WTC11 (cell line): ENCODE measurements at regions not wholly inside any gene's neighbourhood (a gene's known extent, or its start where the extent isn't known, plus 50 kb on each side); places are given as distances from the start of the nearest gene placed in this dataset.

Experiments used
- ATAC-seq: fragments of 200-7000 bp; cut with Tn5 transposase; 2 replicates; pipeline ENCODE4 v1.10.0; 2021; ENCODE audit warnings: mild to moderate bottlenecking, moderate library complexity
- CTCF ChIA-PET: fragments of 300-600 bp; sonication (Branson Sonifier 250); formaldehyde crosslinking; loops from one replicate; lab custom pipeline; 2021; ENCODE audit warnings: antibody characterized with exemption; lab: Charles Lee
- POLR2A ChIA-PET: fragments of 350-600 bp; sonication (Branson Sonifier 250); formaldehyde crosslinking; loops from one replicate; lab custom pipeline; 2021; ENCODE audit warnings: antibody characterized with exemption; lab: Charles Lee
- DNase-seq: peaks from one replicate; pipeline ENCODE4 v3.0.0; 2021; ENCODE audit warnings: low spot score
- H3K27ac Mint-ChIP-seq: 2 replicates; pipeline ENCODE4 v1.8.0; 2021; ENCODE audit warnings: mixed read lengths
- H3K27me3 Mint-ChIP-seq: 2 replicates; pipeline ENCODE4 v1.8.0; 2021; ENCODE audit warnings: low read depth, mild to moderate bottlenecking, moderate library complexity, mixed read lengths
- H3K36me3 Mint-ChIP-seq: 2 replicates; pipeline ENCODE4 v1.8.0; 2021; ENCODE audit warnings: mixed read lengths
- H3K4me1 Mint-ChIP-seq: 2 replicates; pipeline ENCODE4 v1.8.0; 2022; ENCODE audit warnings: mixed read lengths
- H3K4me3 Mint-ChIP-seq: 2 replicates; pipeline ENCODE4 v1.8.0; 2021; ENCODE audit warnings: mild to moderate bottlenecking, moderate library complexity, mixed read lengths
- H3K9me3 Mint-ChIP-seq: 2 replicates; pipeline ENCODE4 v1.8.0; 2021; ENCODE audit warnings: mixed read lengths
- AR ChIP-seq: fragments of 250-450 bp; sonication (Bioruptor Pico); IDR thresholded peaks from 2 replicates; pipeline ENCODE4 v1.9.0; 2021; ENCODE audit warnings: mild to moderate bottlenecking
- ATF3 ChIP-seq: sonication (generic); formaldehyde crosslinking; conservative IDR thresholded peaks from 2 replicates; pipeline ENCODE4 v1.8.1; 2022; ENCODE audit warnings: mild to moderate bottlenecking, missing genetic modification reagents
- CREM ChIP-seq: sonication (generic); formaldehyde crosslinking; IDR thresholded peaks from 2 replicates; pipeline ENCODE4 v1.8.1; 2022; ENCODE audit warnings: mild to moderate bottlenecking, missing genetic modification reagents, moderate library complexity
- CTCF ChIP-seq: fragments of 200-600 bp; IDR thresholded peaks from 2 replicates; pipeline ENCODE4 v1.8.0; 2022; ENCODE audit warnings: antibody characterized with exemption
- E2F4 ChIP-seq: sonication (generic); formaldehyde crosslinking; IDR thresholded peaks from 2 replicates; pipeline ENCODE4 v1.8.1; 2022; ENCODE audit warnings: low read depth, mild to moderate bottlenecking, moderate library complexity, missing genetic modification reagents, borderline replicate concordance
- ETV6 ChIP-seq: sonication (generic); formaldehyde crosslinking; IDR thresholded peaks from 2 replicates; pipeline ENCODE4 v1.8.1; 2022; ENCODE audit warnings: mild to moderate bottlenecking, missing genetic modification reagents
- FOXJ3 ChIP-seq: sonication (generic); formaldehyde crosslinking; IDR thresholded peaks from 2 replicates; pipeline ENCODE4 v1.9.0; 2021; ENCODE audit warnings: missing genetic modification reagents, mild to moderate bottlenecking, borderline replicate concordance
- FOXK1 ChIP-seq: sonication (generic); formaldehyde crosslinking; IDR thresholded peaks from 2 replicates; pipeline ENCODE4 v1.8.0; 2022; ENCODE audit warnings: mild to moderate bottlenecking, moderate library complexity, missing genetic modification reagents
- FOXP1 ChIP-seq: sonication (generic); formaldehyde crosslinking; IDR thresholded peaks from 2 replicates; pipeline ENCODE4 v1.8.0; 2022; ENCODE audit warnings: missing genetic modification reagents, mild to moderate bottlenecking, moderate library complexity, borderline replicate concordance
- HMGXB4 ChIP-seq: sonication (generic); formaldehyde crosslinking; IDR thresholded peaks from 2 replicates; pipeline ENCODE4 v1.8.1; 2023; ENCODE audit warnings: mild to moderate bottlenecking, moderate library complexity, missing genetic modification reagents
- IRF1 ChIP-seq: sonication (generic); formaldehyde crosslinking; IDR thresholded peaks from 2 replicates; pipeline ENCODE4 v1.8.0; 2023; ENCODE audit warnings: missing genetic modification reagents
- IRF2 ChIP-seq: sonication (generic); formaldehyde crosslinking; IDR thresholded peaks from 2 replicates; pipeline ENCODE4 v1.8.0; 2022; ENCODE audit warnings: low read depth, missing genetic modification reagents, borderline replicate concordance
- JAZF1 ChIP-seq: fragments of 250-450 bp; sonication (Bioruptor Pico); IDR thresholded peaks from 2 replicates; pipeline ENCODE4 v1.9.0; 2021; ENCODE audit warnings: moderate library complexity, mild to moderate bottlenecking, inconsistent platforms
- JUN ChIP-seq: sonication (generic); formaldehyde crosslinking; IDR thresholded peaks from 2 replicates; pipeline ENCODE4 v1.8.0; 2023; ENCODE audit warnings: mild to moderate bottlenecking, missing genetic modification reagents
- MAX ChIP-seq: sonication (generic); formaldehyde crosslinking; IDR thresholded peaks from 2 replicates; pipeline ENCODE4 v1.8.0; 2022; ENCODE audit warnings: mild to moderate bottlenecking, missing genetic modification reagents
- NFE2L1 ChIP-seq: sonication (generic); formaldehyde crosslinking; IDR thresholded peaks from 2 replicates; pipeline ENCODE4 v1.8.1; 2023; ENCODE audit warnings: missing genetic modification reagents
- RELA ChIP-seq: sonication (generic); formaldehyde crosslinking; IDR thresholded peaks from 2 replicates; pipeline ENCODE4 v1.8.1; 2022; ENCODE audit warnings: missing genetic modification reagents, mild to moderate bottlenecking, borderline replicate concordance
- SMAD4 ChIP-seq: sonication (generic); formaldehyde crosslinking; IDR thresholded peaks from 2 replicates; pipeline ENCODE4 v1.8.0; 2022; ENCODE audit warnings: mild to moderate bottlenecking, missing genetic modification reagents
- SOX15 ChIP-seq: fragments of 250-450 bp; sonication (Bioruptor Pico); IDR thresholded peaks from 2 replicates; pipeline ENCODE4 v1.9.0; 2021; ENCODE audit warnings: mild to moderate bottlenecking
- STAT6 ChIP-seq: sonication (generic); formaldehyde crosslinking; conservative IDR thresholded peaks from 2 replicates; pipeline ENCODE4 v1.8.1; 2023; ENCODE audit warnings: mild to moderate bottlenecking, low read depth, missing genetic modification reagents, moderate library complexity
- ZNF138 ChIP-seq: sonication (generic); formaldehyde crosslinking; conservative IDR thresholded peaks from 2 replicates; pipeline ENCODE4 v1.8.1; 2022; ENCODE audit warnings: mild to moderate bottlenecking, moderate library complexity, missing genetic modification reagents
- ZNF416 ChIP-seq: fragments of 250-450 bp; sonication (Bioruptor Pico); IDR thresholded peaks from 2 replicates; pipeline ENCODE4 v1.9.0; 2021; ENCODE audit warnings: mild to moderate bottlenecking, inconsistent platforms
- ZNF423 ChIP-seq: fragments of 250-450 bp; sonication (Bioruptor Pico); IDR thresholded peaks from 2 replicates; pipeline ENCODE4 v2.1.2; 2022; ENCODE audit warnings: mild to moderate bottlenecking, moderate library complexity
- ZNF671 ChIP-seq: fragments of 250-450 bp; sonication (Bioruptor Pico); IDR thresholded peaks from 2 replicates; pipeline ENCODE4 v1.8.0; 2021; ENCODE audit warnings: mild to moderate bottlenecking
- ZSCAN18 ChIP-seq: fragments of 250-450 bp; sonication (Bioruptor Pico); IDR thresholded peaks from 2 replicates; pipeline ENCODE4 v2.1.2; 2022; ENCODE audit warnings: mild to moderate bottlenecking, moderate library complexity

GRCh38 chr1:4056422-4056821 lies 156.3 kb upstream of the C1orf174 start:
- CTCF ChIA-PET: no interaction called here
- POLR2A ChIA-PET: no interaction called here
- no peak for DNase-seq
- ATAC-seq: no peak
- peaks cover 10% of the 10 kb centered on the region for H3K27me3 Mint-ChIP-seq
- no peak overlapping the region for H3K27ac Mint-ChIP-seq
- no peak overlapping the region for H3K4me3 Mint-ChIP-seq
- peaks cover 39% of the 10 kb centered on the region for H3K9me3 Mint-ChIP-seq
- H3K4me1 Mint-ChIP-seq: no peaks in the 10 kb centered on the region
- TF ChIP-seq ETV6 (CRISPR knock-in tag) (no peak), ZNF671 (no peak), HMGXB4 (CRISPR knock-in tag) (no peak), CTCF (no peak), FOXK1 (no peak), IRF2 (CRISPR knock-in tag) (no peak), MAX (CRISPR knock-in tag) (no peak), ATF3 (CRISPR knock-in tag) (no peak), FOXP1 (CRISPR knock-in tag) (no peak), JAZF1 (CRISPR knock-in tag) (no peak), ZSCAN18 (CRISPR knock-in tag) (no peak), ZNF416 (CRISPR knock-in tag) (no peak), NFE2L1 (CRISPR knock-in tag) (no peak), SOX15 (no peak), IRF1 (no peak), FOXJ3 (CRISPR knock-in tag) (no peak), CREM (CRISPR knock-in tag) (no peak), ZNF423 (CRISPR knock-in tag) (no peak), ZNF138 (CRISPR knock-in tag) (no peak)
- peaks cover 55% of the 10 kb centered on the region for H3K36me3 Mint-ChIP-seq

- H3K4me1 Mint-ChIP-seq: no peaks in the 10 kb centered on the region
- ChIA-PET POLR2A (no interaction called here), CTCF (no interaction called here)
- H3K27ac Mint-ChIP-seq: no peak overlapping the region
- H3K27me3 Mint-ChIP-seq: peaks cover 10% of the 10 kb centered on the region
- ATAC-seq (no peak), DNase-seq (no peak)
- H3K4me3 Mint-ChIP-seq: no peak overlapping the region
- peaks cover 57% of the 10 kb centered on the region for H3K36me3 Mint-ChIP-seq
- peaks cover 42% of the 10 kb centered on the region for H3K9me3 Mint-ChIP-seq
- TF ChIP-seq STAT6 (no peak), IRF2 (CRISPR knock-in tag) (no peak), RELA (CRISPR knock-in tag) (no peak), JUN (CRISPR knock-in tag) (no peak), SMAD4 (CRISPR knock-in tag) (no peak), AR (CRISPR knock-in tag) (no peak), E2F4 (no peak)
Observed at GRCh38 chr1:4056989-4057388, 156.9 kb upstream of the C1orf174 start.
